GM12864 (cell line): ENCODE measurements at regions not wholly inside any gene's neighbourhood (a gene's known extent, or its start where the extent isn't known, plus 50 kb on each side); places are given as distances from the start of the nearest gene placed in this dataset.

Experiments used
- DNase-seq: peaks from one replicate; pipeline ENCODE4 v3.0.0-alpha.2; 2011; ENCODE audit warnings: low read depth
- H3K4me3 ChIP-seq: 2 replicates; pipeline ENCODE4 v1.5.1; 2011; ENCODE audit warnings: mild to moderate bottlenecking, low read depth, low read length, control low read depth
- CTCF ChIP-seq: IDR thresholded peaks from 2 replicates; pipeline ENCODE4 v1.5.1; 2011; ENCODE audit warnings: low read depth, mild to moderate bottlenecking, moderate library complexity, low read length, control low read depth, inconsistent platforms; ENCODE audit errors: missing control alignments

GRCh38 chr3:76463501-76463900 lies 576.4 kb upstream of the ROBO2 start:
- H3K4me3 ChIP-seq: no peak overlapping the region
- no peak for TF ChIP-seq CTCF
- DNase-seq: no peak

- no peak for TF ChIP-seq CTCF
Observed at GRCh38 chr3:76470285-76470684, 569.6 kb upstream of the ROBO2 start.

GRCh38 chr3:76474632-76475031 lies 565.3 kb upstream of the ROBO2 start:
- no peak for TF ChIP-seq CTCF
- H3K4me3 ChIP-seq: no peak overlapping the region
- no peak for DNase-seq

More at GRCh38 chr3:76470285-76470684, 569.6 kb upstream of the ROBO2 start:
- no peak for DNase-seq
- no peak overlapping the region for H3K4me3 ChIP-seq

- TF ChIP-seq CTCF: no peak
Observed at GRCh38 chr3:76479161-76479650, 560.7 kb upstream of the ROBO2 start.

GRCh38 chr3:76482510-76482909 lies 557.4 kb upstream of the ROBO2 start:
- no peak overlapping the region for H3K4me3 ChIP-seq
- no peak for TF ChIP-seq CTCF
- no peak for DNase-seq

More at GRCh38 chr3:76479161-76479650, 560.7 kb upstream of the ROBO2 start:
- H3K4me3 ChIP-seq: no peak overlapping the region
- no peak for DNase-seq

- H3K4me3 ChIP-seq: no peak overlapping the region
- no peak for DNase-seq
- TF ChIP-seq CTCF: no peak
Observed at GRCh38 chr3:76487446-76487845, 552.5 kb upstream of the ROBO2 start.

GRCh38 chr3:76490064-76490463 lies 549.8 kb upstream of the ROBO2 start:
- no peak overlapping the region for H3K4me3 ChIP-seq
- no peak for DNase-seq
- TF ChIP-seq CTCF: no peak
